GM12878 (cell line): ENCODE measurements at regions not wholly inside any gene's neighbourhood (a gene's known extent, or its start where the extent isn't known, plus 50 kb on each side); places are given as distances from the start of the nearest gene placed in this dataset.

Experiments
- EZH2 ChIP-seq: IDR thresholded peaks from 2 replicates; pipeline ENCODE4 v1.6.1; 2012; ENCODE audit warnings: low read depth, mild to moderate bottlenecking, control low read depth, inconsistent platforms, low read length, borderline replicate concordance; ENCODE audit not compliant: control insufficient read depth
- SMC3 ChIP-seq: IDR thresholded peaks from 2 replicates; pipeline ENCODE4 v1.6.1; 2011; ENCODE audit warnings: low read length, improper control_type of control experiment, borderline replicate concordance
- SPI1 ChIP-seq: IDR thresholded peaks from 2 replicates; pipeline ENCODE4 v1.6.1; 2011; ENCODE audit warnings: low read depth, mild to moderate bottlenecking, low read length, moderate library complexity, borderline replicate concordance; ENCODE audit not compliant: insufficient read depth

DNA sequence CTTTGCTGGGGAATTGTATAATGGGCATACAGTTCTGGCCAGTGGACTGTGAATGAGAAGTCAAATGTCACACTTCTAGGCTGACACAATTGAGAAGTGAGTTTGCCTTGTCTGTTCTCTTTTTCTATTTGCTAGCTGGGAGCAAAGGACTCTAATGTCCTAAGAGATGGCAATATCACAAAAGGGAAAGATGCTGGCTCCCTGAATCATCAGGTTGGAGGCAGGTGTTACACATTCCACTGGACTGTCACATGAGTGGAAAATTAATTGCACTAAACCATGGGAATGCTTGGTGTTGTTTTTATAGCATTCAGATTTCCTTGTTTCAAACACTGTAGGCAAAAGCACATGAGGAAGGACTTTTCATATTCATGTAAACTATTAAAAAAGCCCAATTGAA, 388.3 kb downstream of the ADAM29 start:
- no peak for TF ChIP-seq EZH2
- TF ChIP-seq SMC3: no peak
- no peak for TF ChIP-seq SPI1
